WTC11 (cell line): ENCODE measurements at regions not wholly inside any gene's neighbourhood (a gene's known extent, or its start where the extent isn't known, plus 50 kb on each side); places are given as distances from the start of the nearest gene placed in this dataset.

Experiments
- ATAC-seq: fragments of 200-7000 bp; cut with Tn5 transposase; 2 replicates; pipeline ENCODE4 v1.10.0; 2021; ENCODE audit warnings: mild to moderate bottlenecking, moderate library complexity
- CTCF ChIA-PET: fragments of 300-600 bp; sonication (Branson Sonifier 250); formaldehyde crosslinking; loops from one replicate; lab custom pipeline; 2021; ENCODE audit warnings: antibody characterized with exemption; lab: Charles Lee
- POLR2A ChIA-PET: fragments of 350-600 bp; sonication (Branson Sonifier 250); formaldehyde crosslinking; loops from one replicate; lab custom pipeline; 2021; ENCODE audit warnings: antibody characterized with exemption; lab: Charles Lee
- DNase-seq: peaks from one replicate; pipeline ENCODE4 v3.0.0; 2021; ENCODE audit warnings: low spot score
- H3K27ac Mint-ChIP-seq: 2 replicates; pipeline ENCODE4 v1.8.0; 2021; ENCODE audit warnings: mixed read lengths
- H3K27me3 Mint-ChIP-seq: 2 replicates; pipeline ENCODE4 v1.8.0; 2021; ENCODE audit warnings: low read depth, mild to moderate bottlenecking, moderate library complexity, mixed read lengths
- H3K36me3 Mint-ChIP-seq: 2 replicates; pipeline ENCODE4 v1.8.0; 2021; ENCODE audit warnings: mixed read lengths
- H3K4me1 Mint-ChIP-seq: 2 replicates; pipeline ENCODE4 v1.8.0; 2022; ENCODE audit warnings: mixed read lengths
- H3K4me3 Mint-ChIP-seq: 2 replicates; pipeline ENCODE4 v1.8.0; 2021; ENCODE audit warnings: mild to moderate bottlenecking, moderate library complexity, mixed read lengths
- H3K9me3 Mint-ChIP-seq: 2 replicates; pipeline ENCODE4 v1.8.0; 2021; ENCODE audit warnings: mixed read lengths
- ELF4 ChIP-seq: sonication (generic); formaldehyde crosslinking; IDR thresholded peaks from 2 replicates; pipeline ENCODE4 v1.8.1; 2022; ENCODE audit warnings: low read depth, mild to moderate bottlenecking, moderate library complexity, missing genetic modification reagents
- FOXP4 ChIP-seq: sonication (generic); formaldehyde crosslinking; IDR thresholded peaks from 2 replicates; pipeline ENCODE4 v1.8.0; 2022; ENCODE audit warnings: mild to moderate bottlenecking, missing genetic modification reagents
- MAX ChIP-seq: sonication (generic); formaldehyde crosslinking; IDR thresholded peaks from 2 replicates; pipeline ENCODE4 v1.8.0; 2022; ENCODE audit warnings: mild to moderate bottlenecking, missing genetic modification reagents
- MLX ChIP-seq: sonication (generic); formaldehyde crosslinking; IDR thresholded peaks from 2 replicates; pipeline ENCODE4 v1.8.1; 2023; ENCODE audit warnings: mild to moderate bottlenecking, missing genetic modification reagents, moderate library complexity
- NFE2L1 ChIP-seq: sonication (generic); formaldehyde crosslinking; IDR thresholded peaks from 2 replicates; pipeline ENCODE4 v1.8.1; 2023; ENCODE audit warnings: missing genetic modification reagents
- NFYB ChIP-seq: sonication (generic); formaldehyde crosslinking; conservative IDR thresholded peaks from 2 replicates; pipeline ENCODE4 v1.8.0; 2022; ENCODE audit warnings: low read depth, missing genetic modification reagents
- PREB ChIP-seq: sonication (generic); formaldehyde crosslinking; IDR thresholded peaks from 2 replicates; pipeline ENCODE4 v1.8.1; 2022; ENCODE audit warnings: mild to moderate bottlenecking, missing genetic modification reagents, moderate library complexity, borderline replicate concordance
- PRRX2 ChIP-seq: fragments of 250-450 bp; sonication (Bioruptor Pico); IDR thresholded peaks from 2 replicates; pipeline ENCODE4 v1.8.0; 2021; ENCODE audit warnings: mild to moderate bottlenecking
- SOX15 ChIP-seq: fragments of 250-450 bp; sonication (Bioruptor Pico); IDR thresholded peaks from 2 replicates; pipeline ENCODE4 v1.9.0; 2021; ENCODE audit warnings: mild to moderate bottlenecking
- ZNF416 ChIP-seq: fragments of 250-450 bp; sonication (Bioruptor Pico); IDR thresholded peaks from 2 replicates; pipeline ENCODE4 v1.9.0; 2021; ENCODE audit warnings: mild to moderate bottlenecking, inconsistent platforms
- TF ChIP-seq, protein P1 (sequence below): sonication (generic); formaldehyde crosslinking; IDR thresholded peaks from 2 replicates; pipeline ENCODE4 v1.8.1; 2023; ENCODE audit warnings: mild to moderate bottlenecking, missing genetic modification reagents, borderline replicate concordance
- TF ChIP-seq, protein P2 (sequence below): fragments of 200-600 bp; IDR thresholded peaks from 2 replicates; pipeline ENCODE4 v1.8.0; 2022; ENCODE audit warnings: antibody characterized with exemption

DNA sequence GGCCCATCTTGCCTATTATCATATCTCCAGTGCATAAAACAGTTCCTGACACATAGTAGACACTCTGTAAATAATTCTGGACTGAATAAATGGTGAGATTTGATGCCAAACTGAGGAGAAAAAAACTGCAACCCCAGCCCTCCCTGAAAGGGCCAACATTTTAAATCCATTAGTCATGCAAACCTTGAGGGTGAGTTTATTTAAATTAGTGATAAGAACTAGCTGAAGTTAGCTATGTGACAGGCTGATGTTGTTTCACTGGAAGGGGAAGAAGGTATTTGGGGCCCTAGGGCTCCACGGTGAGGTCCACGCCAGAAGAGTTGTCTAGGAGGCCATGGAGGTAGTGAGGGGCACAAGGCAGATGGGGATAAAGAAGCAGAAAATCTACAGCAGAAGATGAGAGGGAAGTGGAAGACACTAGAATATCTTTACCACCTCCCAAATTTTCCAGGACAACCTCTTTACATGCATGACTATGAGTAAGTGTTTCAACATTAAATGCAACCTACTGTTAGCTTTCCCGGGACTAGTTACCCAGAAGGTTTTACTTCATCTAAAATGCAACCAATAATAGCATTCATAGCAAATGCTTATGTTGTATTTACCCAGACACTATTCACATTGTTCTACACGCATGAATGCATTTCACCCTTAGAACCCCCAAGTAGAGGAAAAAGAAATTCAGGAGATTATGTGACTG, 183.2 kb upstream of the LYZL1 start:
- H3K36me3 Mint-ChIP-seq = peaks cover 4% of the 10 kb centered on the region
- peaks cover 23% of the 10 kb centered on the region for H3K9me3 Mint-ChIP-seq
- POLR2A ChIA-PET = no interaction called here
- H3K4me1 Mint-ChIP-seq = peaks cover 6% of the 10 kb centered on the region
- H3K27ac Mint-ChIP-seq = no peak overlapping the region
- no peak for DNase-seq
- TF ChIP-seq, protein P1, sequence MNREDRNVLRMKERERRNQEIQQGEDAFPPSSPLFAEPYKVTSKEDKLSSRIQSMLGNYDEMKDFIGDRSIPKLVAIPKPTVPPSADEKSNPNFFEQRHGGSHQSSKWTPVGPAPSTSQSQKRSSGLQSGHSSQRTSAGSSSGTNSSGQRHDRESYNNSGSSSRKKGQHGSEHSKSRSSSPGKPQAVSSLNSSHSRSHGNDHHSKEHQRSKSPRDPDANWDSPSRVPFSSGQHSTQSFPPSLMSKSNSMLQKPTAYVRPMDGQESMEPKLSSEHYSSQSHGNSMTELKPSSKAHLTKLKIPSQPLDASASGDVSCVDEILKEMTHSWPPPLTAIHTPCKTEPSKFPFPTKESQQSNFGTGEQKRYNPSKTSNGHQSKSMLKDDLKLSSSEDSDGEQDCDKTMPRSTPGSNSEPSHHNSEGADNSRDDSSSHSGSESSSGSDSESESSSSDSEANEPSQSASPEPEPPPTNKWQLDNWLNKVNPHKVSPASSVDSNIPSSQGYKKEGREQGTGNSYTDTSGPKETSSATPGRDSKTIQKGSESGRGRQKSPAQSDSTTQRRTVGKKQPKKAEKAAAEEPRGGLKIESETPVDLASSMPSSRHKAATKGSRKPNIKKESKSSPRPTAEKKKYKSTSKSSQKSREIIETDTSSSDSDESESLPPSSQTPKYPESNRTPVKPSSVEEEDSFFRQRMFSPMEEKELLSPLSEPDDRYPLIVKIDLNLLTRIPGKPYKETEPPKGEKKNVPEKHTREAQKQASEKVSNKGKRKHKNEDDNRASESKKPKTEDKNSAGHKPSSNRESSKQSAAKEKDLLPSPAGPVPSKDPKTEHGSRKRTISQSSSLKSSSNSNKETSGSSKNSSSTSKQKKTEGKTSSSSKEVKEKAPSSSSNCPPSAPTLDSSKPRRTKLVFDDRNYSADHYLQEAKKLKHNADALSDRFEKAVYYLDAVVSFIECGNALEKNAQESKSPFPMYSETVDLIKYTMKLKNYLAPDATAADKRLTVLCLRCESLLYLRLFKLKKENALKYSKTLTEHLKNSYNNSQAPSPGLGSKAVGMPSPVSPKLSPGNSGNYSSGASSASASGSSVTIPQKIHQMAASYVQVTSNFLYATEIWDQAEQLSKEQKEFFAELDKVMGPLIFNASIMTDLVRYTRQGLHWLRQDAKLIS = no peak
- TF ChIP-seq MAX (CRISPR knock-in tag) = no peak
- TF ChIP-seq SOX15 (CRISPR knock-in tag) = no peak
- no peak for TF ChIP-seq ELF4 (CRISPR knock-in tag)
- TF ChIP-seq PREB (CRISPR knock-in tag) = no peak
- no peak for TF ChIP-seq FOXP4 (CRISPR knock-in tag)
- no peak for TF ChIP-seq MLX (CRISPR knock-in tag)
- H3K4me3 Mint-ChIP-seq = no peak overlapping the region
- CTCF ChIA-PET = interaction anchor here (3.5 kb wide), 1 partner anchor 14 kb away, joined by 16 read pairs; no protein-coding TSS in a partner anchor
- no peaks in the 10 kb centered on the region for H3K27me3 Mint-ChIP-seq
- ATAC-seq = no peak

- Mint-ChIP-seq H3K27me3 (no peaks in the 10 kb centered on the region), H3K36me3 (peaks cover 4% of the 10 kb centered on the region), H3K9me3 (peaks cover 23% of the 10 kb centered on the region), H3K4me3 (no peak overlapping the region), H3K27ac (no peak overlapping the region), H3K4me1 (peaks cover 6% of the 10 kb centered on the region)
- CTCF ChIA-PET = interaction anchor here (3.5 kb wide), 1 partner anchor 13 kb away, joined by 16 read pairs; no protein-coding TSS in a partner anchor
- no peak for DNase-seq
- no peak for ATAC-seq
- POLR2A ChIA-PET = no interaction called here
- TF ChIP-seq, protein P1 = no peak
- TF ChIP-seq, protein P2, sequence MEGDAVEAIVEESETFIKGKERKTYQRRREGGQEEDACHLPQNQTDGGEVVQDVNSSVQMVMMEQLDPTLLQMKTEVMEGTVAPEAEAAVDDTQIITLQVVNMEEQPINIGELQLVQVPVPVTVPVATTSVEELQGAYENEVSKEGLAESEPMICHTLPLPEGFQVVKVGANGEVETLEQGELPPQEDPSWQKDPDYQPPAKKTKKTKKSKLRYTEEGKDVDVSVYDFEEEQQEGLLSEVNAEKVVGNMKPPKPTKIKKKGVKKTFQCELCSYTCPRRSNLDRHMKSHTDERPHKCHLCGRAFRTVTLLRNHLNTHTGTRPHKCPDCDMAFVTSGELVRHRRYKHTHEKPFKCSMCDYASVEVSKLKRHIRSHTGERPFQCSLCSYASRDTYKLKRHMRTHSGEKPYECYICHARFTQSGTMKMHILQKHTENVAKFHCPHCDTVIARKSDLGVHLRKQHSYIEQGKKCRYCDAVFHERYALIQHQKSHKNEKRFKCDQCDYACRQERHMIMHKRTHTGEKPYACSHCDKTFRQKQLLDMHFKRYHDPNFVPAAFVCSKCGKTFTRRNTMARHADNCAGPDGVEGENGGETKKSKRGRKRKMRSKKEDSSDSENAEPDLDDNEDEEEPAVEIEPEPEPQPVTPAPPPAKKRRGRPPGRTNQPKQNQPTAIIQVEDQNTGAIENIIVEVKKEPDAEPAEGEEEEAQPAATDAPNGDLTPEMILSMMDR = no peak
- TF ChIP-seq ZNF416 (CRISPR knock-in tag) (no peak), NFYB (CRISPR knock-in tag) (no peak), PRRX2 (CRISPR knock-in tag) (no peak), NFE2L1 (CRISPR knock-in tag) (no peak)
These were observed 182.6 kb upstream of the LYZL1 start for GRCh38 chr10:29106287-29106686.
